Retinal pigment epithelial cell (primary cell): ENCODE measurements at regions not wholly inside any gene's neighbourhood (a gene's known extent, or its start where the extent isn't known, plus 50 kb on each side); places are given as distances from the start of the nearest gene placed in this dataset.

Experiments
- DNase-seq: peaks from one replicate; pipeline ENCODE4 v3.0.0-alpha.2; 2010; ENCODE audit warnings: low read depth
- H3K4me3 ChIP-seq: 2 replicates; pipeline ENCODE4 v1.5.1; 2011; ENCODE audit warnings: mild to moderate bottlenecking, low read length, control low read depth, moderate library complexity
- TF ChIP-seq, protein P1 (sequence below): conservative IDR thresholded peaks from 2 replicates; pipeline ENCODE4 v1.5.1; 2011; ENCODE audit warnings: low read depth, low read length, control low read depth, inconsistent platforms

DNA sequence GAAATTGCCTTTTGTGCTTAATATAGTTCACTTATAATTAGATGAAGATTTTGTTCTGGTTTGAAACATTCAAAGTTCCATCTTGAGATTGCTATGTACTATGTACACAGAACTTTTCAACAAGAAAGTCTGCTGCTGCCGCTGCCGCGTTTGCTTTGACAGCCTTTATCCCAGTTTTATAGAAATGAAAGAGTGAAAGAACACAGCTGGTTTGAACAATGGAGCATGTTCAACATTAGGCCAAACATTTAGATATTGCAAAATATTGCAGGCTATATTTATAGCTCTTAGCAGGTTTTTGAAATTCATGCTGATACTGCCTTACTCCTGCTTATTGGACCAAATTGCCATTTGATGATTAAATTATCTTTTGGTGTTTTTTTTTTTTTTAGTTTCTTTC lies 299.8 kb upstream of the PRKD1 start:
- DNase-seq, result no peak
- H3K4me3 ChIP-seq, result no peak overlapping the region
- TF ChIP-seq, protein P1, sequence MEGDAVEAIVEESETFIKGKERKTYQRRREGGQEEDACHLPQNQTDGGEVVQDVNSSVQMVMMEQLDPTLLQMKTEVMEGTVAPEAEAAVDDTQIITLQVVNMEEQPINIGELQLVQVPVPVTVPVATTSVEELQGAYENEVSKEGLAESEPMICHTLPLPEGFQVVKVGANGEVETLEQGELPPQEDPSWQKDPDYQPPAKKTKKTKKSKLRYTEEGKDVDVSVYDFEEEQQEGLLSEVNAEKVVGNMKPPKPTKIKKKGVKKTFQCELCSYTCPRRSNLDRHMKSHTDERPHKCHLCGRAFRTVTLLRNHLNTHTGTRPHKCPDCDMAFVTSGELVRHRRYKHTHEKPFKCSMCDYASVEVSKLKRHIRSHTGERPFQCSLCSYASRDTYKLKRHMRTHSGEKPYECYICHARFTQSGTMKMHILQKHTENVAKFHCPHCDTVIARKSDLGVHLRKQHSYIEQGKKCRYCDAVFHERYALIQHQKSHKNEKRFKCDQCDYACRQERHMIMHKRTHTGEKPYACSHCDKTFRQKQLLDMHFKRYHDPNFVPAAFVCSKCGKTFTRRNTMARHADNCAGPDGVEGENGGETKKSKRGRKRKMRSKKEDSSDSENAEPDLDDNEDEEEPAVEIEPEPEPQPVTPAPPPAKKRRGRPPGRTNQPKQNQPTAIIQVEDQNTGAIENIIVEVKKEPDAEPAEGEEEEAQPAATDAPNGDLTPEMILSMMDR, result no peak

DNA sequence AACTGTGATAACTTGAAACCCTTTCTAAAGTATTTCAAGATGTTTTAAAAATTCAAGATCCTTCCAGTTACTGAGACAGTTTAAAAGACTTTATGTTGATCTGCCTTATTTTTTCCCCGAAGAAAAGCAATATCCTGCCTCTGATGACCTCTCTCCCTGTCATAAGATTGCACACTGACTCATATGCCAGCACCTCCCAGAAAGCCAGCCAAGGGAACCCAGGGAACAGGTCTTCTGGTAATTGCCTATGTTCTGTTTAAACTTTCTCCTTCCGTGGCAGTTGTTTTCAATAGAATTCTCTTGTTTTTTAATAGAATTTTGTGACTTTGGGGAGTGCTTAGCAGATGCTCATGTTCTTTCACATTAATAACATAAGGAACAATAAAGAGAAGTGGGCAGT lies 300.2 kb upstream of the PRKD1 start:
- TF ChIP-seq, protein P1, result no peak
- DNase-seq, result peak; percentile 30
- H3K4me3 ChIP-seq, result no peak overlapping the region

DNA sequence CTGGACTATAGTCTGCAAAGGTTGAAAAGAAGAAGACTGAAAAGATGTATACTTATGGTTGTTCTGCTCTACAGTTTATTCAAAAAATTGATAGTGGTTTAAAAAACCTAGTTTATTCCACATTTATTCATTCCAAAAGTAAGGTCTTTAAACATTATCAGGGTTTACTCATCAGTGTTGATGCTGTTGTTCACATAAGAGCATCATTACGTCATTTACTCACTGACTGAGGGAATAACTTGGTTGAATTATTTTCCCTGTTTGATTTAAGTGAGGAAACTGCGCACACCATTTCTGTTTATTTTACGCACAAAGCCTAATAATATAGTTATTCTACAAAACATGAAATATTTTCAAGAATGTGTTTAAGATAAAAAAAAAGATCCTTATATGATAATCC lies 303.1 kb upstream of the PRKD1 start:
- DNase-seq, result no peak
- TF ChIP-seq, protein P1, result no peak
- H3K4me3 ChIP-seq, result no peak overlapping the region

DNA sequence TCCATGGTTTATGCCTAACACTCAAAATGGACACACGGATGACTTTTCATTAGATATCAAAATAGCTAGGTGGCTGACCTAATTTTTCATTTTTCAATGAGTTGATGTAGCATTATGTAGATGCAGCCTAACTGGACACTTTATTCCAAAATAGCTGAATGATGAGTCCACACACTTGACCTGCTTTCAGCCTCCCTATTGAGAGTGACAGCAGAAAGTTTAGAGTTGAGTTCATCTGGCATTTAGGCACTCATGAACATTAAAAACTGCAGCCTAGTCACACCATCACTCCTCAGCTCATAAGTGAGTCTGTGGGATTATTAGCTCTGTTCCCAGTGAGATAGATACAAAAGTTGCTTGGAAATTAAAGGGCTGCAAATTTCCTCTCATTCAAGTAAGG lies 307.3 kb upstream of the PRKD1 start:
- TF ChIP-seq, protein P1, result no peak
- DNase-seq, result no peak
- H3K4me3 ChIP-seq, result no peak overlapping the region

DNA sequence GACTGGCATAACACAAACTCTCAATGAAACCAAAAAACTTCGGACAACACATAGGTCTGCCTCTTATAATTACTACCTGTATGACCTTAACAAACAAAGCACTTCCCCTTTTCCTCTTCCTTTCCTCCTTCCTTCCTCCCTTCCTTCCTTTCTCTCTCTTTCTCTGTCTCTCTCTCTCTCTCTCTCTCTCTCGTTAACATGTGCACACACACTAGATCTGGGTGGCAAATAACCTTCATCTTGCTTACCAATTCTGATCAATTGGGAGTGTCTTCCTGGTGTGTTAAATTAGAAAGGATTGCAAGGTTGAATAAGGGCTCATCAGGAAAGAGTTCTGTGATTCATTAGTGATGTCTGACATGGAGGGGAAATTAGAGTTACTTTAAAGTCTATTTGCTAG lies 307.8 kb upstream of the PRKD1 start:
- TF ChIP-seq, protein P1, result no peak
- DNase-seq, result no peak
- no peak overlapping the region for H3K4me3 ChIP-seq

DNA sequence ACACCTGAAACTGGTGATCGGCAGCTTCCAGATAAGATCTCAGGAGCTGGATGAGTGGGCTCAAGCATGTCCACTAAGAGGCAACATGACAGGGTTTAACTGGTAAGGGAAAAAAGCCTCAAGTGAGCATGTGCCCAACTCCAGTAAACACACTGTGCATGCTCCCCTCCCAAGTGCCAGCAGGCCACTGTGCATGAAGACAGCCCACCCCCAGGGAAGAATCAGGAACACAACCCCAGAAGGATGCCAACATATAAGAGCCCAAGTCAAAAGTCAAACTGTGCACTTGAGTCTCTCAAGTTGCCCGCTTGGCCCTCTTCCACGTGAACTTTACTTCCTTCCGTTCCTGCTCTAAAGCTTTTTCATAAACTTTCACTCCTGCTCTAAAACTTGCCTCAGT lies 311.3 kb upstream of the PRKD1 start:
- TF ChIP-seq, protein P1, result no peak
- no peak overlapping the region for H3K4me3 ChIP-seq
- DNase-seq, result no peak

DNA sequence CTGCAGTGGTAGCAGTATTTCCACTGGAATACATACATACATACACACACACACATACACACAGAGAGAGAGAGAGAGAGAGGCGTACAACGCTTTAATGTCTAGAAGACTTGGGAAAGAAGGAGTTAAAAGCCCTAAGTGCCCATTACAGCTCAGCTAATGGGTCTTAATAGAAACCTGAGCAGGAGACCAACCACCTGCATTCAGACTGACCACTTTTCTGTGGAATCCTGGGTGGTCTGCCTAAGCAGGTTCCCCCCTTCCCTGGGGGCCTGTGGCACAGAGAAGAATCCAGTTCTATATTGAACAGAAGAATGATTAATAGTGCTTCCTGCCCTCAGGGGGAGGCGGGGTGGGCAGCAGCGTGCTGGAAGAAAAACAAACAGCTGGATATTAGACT lies 312.4 kb upstream of the PRKD1 start:
- no peak for DNase-seq
- H3K4me3 ChIP-seq, result no peak overlapping the region
- TF ChIP-seq, protein P1, result no peak
